ENCODE measurements at regions not wholly inside any gene's neighbourhood (a gene's known extent, or its start where the extent isn't known, plus 50 kb on each side); places are given as distances from the start of the nearest gene placed in this dataset.

DNA sequence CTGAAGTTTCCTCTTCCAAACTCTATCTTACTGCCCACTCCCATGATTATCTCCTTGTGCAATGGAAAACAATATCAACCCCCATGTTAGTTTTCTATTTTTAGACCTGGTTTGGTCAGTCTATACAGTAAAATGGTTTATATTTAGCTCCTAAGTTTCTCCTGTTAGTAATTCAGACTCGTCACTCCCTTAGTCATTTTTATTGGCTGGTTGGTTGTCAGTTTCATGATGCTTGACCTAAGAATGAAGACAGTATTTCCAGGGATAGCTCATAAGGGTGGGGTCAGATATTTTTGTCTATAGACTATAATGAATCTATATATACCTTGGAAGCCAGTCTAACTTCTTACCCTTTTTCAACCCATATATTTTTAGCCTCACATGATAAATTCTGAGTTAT, 61.4 kb upstream of the NEUROD1 start:
- peaks cover 8 to 19% of the 10 kb centered on the region in 2 experiments; a peak in 2 of 4 replicates for H3K4me1 ChIP-seq (ENCODE audit: control insufficient read depth in 1 of 2, insufficient read depth in 2 of 2, low read depth in 1 of 2, low read length in 1 of 2)
- ChIA-PET POLR2A (no interaction called here), CTCF (interaction anchor here (0.8 to 3.8 kb wide), 4 partner anchors 37 to 1617 kb away, joined by 4 to 38 read pairs (median 8); no protein-coding TSS in a partner anchor)
- no peak overlapping the region for H3K4me3 ChIP-seq (ENCODE audit: low read depth in 2 of 2, low read length in 1 of 2)
- H3F3A ChIP-seq (replicated peaks; ENCODE audit: insufficient read depth): no peaks in the 10 kb centered on the region
- no peak for DNase-seq
- no peaks in the 10 kb centered on the region for H3K27me3 ChIP-seq (ENCODE audit: insufficient read depth)
- H2AFZ ChIP-seq (ENCODE audit: low read depth): no peak overlapping the region; the same call in 1 of the 2 replicates
- H3K9me3 ChIP-seq: no peaks in the 10 kb centered on the region
- no peak overlapping the region for H3K9ac ChIP-seq
- TF ChIP-seq, protein P1, sequence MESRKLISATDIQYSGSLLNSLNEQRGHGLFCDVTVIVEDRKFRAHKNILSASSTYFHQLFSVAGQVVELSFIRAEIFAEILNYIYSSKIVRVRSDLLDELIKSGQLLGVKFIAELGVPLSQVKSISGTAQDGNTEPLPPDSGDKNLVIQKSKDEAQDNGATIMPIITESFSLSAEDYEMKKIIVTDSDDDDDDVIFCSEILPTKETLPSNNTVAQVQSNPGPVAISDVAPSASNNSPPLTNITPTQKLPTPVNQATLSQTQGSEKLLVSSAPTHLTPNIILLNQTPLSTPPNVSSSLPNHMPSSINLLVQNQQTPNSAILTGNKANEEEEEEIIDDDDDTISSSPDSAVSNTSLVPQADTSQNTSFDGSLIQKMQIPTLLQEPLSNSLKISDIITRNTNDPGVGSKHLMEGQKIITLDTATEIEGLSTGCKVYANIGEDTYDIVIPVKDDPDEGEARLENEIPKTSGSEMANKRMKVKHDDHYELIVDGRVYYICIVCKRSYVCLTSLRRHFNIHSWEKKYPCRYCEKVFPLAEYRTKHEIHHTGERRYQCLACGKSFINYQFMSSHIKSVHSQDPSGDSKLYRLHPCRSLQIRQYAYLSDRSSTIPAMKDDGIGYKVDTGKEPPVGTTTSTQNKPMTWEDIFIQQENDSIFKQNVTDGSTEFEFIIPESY (IDR thresholded peaks at IDR 0.05; ENCODE audit: borderline replicate concordance, low read depth): no peak
- no peak for TF ChIP-seq TEAD4 (IDR thresholded peaks at IDR 0.05; ENCODE audit: borderline replicate concordance, insufficient read depth)
- H3K4me2 ChIP-seq: no peak overlapping the region
- WGBS (ENCODE audit: low lambda C conversion rate): 58% methylated on average over 1 of the region's 1 CpG
- H3K9me2 ChIP-seq: no peaks in the 10 kb centered on the region
- H3K27ac ChIP-seq (ENCODE audit: low read depth in 2 of 2, low read length in 1 of 2): 0 out of 4 replicates have a peak overlapping the region, but pooled peaks of 1 of the 2 experiments have one; percentile 1
- no peaks in the 10 kb centered on the region for H4K20me1 ChIP-seq (ENCODE audit: insufficient read depth)
- no peaks in the 10 kb centered on the region for H3K79me2 ChIP-seq (ENCODE audit: insufficient read depth)
- no peaks in the 10 kb centered on the region for H3K36me3 ChIP-seq (replicated peaks in 1 of 2; ENCODE audit: control insufficient read depth in 1 of 2, insufficient read depth in 2 of 2, low read length in 1 of 2)

DNA sequence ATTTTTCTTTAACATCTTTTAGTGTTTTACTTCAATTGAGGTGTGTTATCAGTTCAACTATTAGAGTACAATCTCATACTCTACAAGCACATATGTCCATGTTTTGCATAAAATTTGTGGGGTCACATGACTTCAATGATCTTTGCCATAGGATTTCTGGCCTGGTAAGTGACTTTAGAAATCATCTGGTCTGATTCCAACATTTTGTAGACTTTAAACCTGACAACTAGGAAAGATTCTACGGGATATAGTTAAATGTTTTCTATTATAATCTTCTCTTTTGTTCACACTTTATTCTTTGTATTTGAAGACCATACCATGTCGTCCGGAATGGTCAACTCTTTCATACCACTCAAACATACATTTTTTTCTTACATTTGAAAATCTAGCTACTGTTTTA, 62.0 kb upstream of the NEUROD1 start:
- DNase-seq: no peak
- Histone ChIP-seq H3K79me2 (ENCODE audit: insufficient read depth) (no peaks in the 10 kb centered on the region), H3K9me2 (no peaks in the 10 kb centered on the region), H3K4me2 (no peak overlapping the region), H4K20me1 (ENCODE audit: insufficient read depth) (no peaks in the 10 kb centered on the region), H3K36me3 (replicated peaks in 1 of 2; ENCODE audit: control insufficient read depth in 1 of 2, insufficient read depth in 2 of 2, low read length in 1 of 2) (no peaks in the 10 kb centered on the region), H2AFZ (ENCODE audit: low read depth) (0 out of 2 replicates have a peak overlapping the region, but pooled peaks have one; percentile 8), H3K4me1 (ENCODE audit: control insufficient read depth in 1 of 2, insufficient read depth in 2 of 2, low read depth in 1 of 2, low read length in 1 of 2) (peaks cover 8 to 19% of the 10 kb centered on the region in 2 experiments; a peak in 2 of 4 replicates), H3F3A (replicated peaks; ENCODE audit: insufficient read depth) (no peaks in the 10 kb centered on the region), H3K9ac (no peak overlapping the region), H3K27me3 (ENCODE audit: insufficient read depth) (no peaks in the 10 kb centered on the region), H3K27ac (ENCODE audit: low read depth in 2 of 2, low read length in 1 of 2) (peak overlapping the region; percentile 1 to 34; a peak in 2 of 4 replicates), H3K4me3 (ENCODE audit: low read depth in 2 of 2, low read length in 1 of 2) (no peak overlapping the region), H3K9me3 (no peaks in the 10 kb centered on the region)
- ChIA-PET CTCF (interaction anchor here (0.6 to 3.8 kb wide), 35 partner anchors 10 to 1628 kb away, joined by 3 to 38 read pairs (median 4); partner anchors contain the start of gene ITPRID2), POLR2A (no interaction called here)
- TF ChIP-seq POLR2AphosphoS5 (IDR thresholded peaks at IDR 0.05; ENCODE audit: low read depth, low read length) (no peak), FOXJ3 (CRISPR knock-in tag; IDR thresholded peaks at IDR 0.05) (no peak), TEAD4 (IDR thresholded peaks at IDR 0.05; ENCODE audit: borderline replicate concordance, insufficient read depth) (no peak), GATA2 (CRISPR knock-in tag; IDR thresholded peaks at IDR 0.05) (no peak), NFIC (IDR thresholded peaks at IDR 0.05; ENCODE audit: borderline replicate concordance) (no peak), TCF12 (IDR thresholded peaks at IDR 0.05) (no peak)
- TF ChIP-seq, protein P2, sequence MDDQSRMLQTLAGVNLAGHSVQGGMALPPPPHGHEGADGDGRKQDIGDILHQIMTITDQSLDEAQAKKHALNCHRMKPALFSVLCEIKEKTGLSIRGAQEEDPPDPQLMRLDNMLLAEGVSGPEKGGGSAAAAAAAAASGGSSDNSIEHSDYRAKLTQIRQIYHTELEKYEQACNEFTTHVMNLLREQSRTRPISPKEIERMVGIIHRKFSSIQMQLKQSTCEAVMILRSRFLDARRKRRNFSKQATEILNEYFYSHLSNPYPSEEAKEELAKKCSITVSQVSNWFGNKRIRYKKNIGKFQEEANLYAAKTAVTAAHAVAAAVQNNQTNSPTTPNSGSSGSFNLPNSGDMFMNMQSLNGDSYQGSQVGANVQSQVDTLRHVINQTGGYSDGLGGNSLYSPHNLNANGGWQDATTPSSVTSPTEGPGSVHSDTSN (IDR thresholded peaks at IDR 0.05): no peak
- TF ChIP-seq, protein P3, sequence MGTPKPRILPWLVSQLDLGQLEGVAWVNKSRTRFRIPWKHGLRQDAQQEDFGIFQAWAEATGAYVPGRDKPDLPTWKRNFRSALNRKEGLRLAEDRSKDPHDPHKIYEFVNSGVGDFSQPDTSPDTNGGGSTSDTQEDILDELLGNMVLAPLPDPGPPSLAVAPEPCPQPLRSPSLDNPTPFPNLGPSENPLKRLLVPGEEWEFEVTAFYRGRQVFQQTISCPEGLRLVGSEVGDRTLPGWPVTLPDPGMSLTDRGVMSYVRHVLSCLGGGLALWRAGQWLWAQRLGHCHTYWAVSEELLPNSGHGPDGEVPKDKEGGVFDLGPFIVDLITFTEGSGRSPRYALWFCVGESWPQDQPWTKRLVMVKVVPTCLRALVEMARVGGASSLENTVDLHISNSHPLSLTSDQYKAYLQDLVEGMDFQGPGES (IDR thresholded peaks at IDR 0.05; ENCODE audit: low read depth, low read length): no peak
- TF ChIP-seq, protein P4, sequence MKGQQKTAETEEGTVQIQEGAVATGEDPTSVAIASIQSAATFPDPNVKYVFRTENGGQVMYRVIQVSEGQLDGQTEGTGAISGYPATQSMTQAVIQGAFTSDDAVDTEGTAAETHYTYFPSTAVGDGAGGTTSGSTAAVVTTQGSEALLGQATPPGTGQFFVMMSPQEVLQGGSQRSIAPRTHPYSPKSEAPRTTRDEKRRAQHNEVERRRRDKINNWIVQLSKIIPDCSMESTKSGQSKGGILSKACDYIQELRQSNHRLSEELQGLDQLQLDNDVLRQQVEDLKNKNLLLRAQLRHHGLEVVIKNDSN (IDR thresholded peaks at IDR 0.05; ENCODE audit: borderline replicate concordance, low read depth): no peak
- TF ChIP-seq, protein P5, sequence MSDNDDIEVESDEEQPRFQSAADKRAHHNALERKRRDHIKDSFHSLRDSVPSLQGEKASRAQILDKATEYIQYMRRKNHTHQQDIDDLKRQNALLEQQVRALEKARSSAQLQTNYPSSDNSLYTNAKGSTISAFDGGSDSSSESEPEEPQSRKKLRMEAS (IDR thresholded peaks at IDR 0.05; ENCODE audit: low read depth): no peak
- WGBS (ENCODE audit: low lambda C conversion rate): 56% methylated on average over 3 of the region's 3 CpGs

Measured in SK-N-SH (cell line).